GOT3 (cell line): ENCODE measurements at regions not wholly inside any gene's neighbourhood (a gene's known extent, or its start where the extent isn't known, plus 50 kb on each side); places are given as distances from the start of the nearest gene placed in this dataset.

Experiments
- DNase-seq: peaks from one replicate; lab custom pipeline; 2025; ENCODE audit warnings: mixed read lengths; lab: John Stamatoyannopoulos, UW

DNA sequence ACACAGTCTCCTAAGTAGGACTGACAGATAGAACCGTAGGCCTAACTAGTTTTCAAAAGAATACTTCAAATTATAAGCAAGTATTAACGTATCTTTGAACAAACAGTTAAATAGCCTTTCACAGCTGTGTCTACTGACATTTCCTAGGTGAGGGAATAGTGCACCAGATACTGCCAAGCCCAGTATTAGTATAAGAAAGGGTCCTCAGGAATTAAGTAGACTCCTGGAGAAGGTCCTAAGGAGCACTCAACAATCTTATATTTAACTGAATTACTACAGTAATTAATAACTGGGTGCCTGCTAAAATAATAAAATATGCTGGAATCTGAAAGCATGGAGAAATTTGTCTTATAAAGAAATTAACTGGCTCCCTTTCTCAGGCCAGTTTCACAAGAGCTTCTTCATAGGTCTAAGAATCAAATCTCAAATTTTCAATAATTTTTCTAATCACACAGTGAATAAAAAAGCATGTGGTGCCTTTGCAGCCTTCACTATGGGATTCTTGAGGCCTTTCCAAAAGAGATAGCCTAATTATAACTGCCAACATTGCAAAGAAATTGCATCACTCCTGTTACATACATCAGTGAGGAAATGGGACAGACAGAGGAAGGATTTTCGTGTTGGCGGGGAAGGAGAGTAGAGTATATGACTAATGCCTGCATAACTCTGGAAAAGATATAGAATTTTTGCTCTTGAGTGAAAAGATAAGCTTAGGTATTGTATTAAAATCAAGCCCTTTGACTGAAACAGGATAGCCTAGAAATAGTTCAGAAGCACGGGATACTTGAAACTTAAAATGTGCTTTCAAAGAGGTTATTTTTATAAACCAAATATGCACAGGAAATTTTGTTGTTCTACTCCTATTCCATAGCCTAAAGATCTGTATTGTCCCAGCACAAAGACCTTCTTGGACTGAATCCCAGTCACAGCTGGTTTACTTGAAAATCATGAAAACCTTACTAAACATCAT, 228.6 kb upstream of the STK17B start:
- DNase-seq, result no peak

DNA sequence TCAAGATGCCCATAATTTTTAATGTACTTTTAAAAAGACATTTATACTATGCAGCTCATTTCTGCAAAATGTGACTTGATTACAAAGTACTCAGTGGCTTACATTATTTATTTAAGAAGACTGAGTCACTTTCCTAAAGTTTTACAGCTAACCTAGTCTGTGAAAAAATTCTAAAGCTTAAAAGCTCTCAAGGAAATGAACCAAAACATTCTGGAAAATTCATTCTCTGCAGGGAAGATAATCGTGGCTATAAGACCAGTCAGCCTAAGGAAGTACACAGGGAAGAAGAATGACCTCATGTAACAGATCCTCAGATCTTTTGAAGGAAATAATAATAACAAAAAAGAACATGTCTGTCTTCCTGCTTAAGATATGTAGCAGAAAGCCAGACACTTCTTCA, 232.1 kb upstream of the STK17B start:
- no peak for DNase-seq

GRCh38 chr2:196404276-196404675, 232.9 kb upstream of the STK17B start:
- DNase-seq, result no peak

GRCh38 chr2:196407675-196408264, 231.7 kb upstream of the CCDC150 start:
- no peak for DNase-seq

GRCh38 chr2:196409376-196409775, 230.1 kb upstream of the CCDC150 start:
- DNase-seq, result no peak

GRCh38 chr2:196410008-196410407, 229.5 kb upstream of the CCDC150 start:
- DNase-seq, result no peak

- no peak for DNase-seq
These were observed 225.7 kb upstream of the CCDC150 start for GRCh38 chr2:196413821-196414274.

GRCh38 chr2:196415384-196415783, 224.1 kb upstream of the CCDC150 start:
- DNase-seq, result no peak

DNA sequence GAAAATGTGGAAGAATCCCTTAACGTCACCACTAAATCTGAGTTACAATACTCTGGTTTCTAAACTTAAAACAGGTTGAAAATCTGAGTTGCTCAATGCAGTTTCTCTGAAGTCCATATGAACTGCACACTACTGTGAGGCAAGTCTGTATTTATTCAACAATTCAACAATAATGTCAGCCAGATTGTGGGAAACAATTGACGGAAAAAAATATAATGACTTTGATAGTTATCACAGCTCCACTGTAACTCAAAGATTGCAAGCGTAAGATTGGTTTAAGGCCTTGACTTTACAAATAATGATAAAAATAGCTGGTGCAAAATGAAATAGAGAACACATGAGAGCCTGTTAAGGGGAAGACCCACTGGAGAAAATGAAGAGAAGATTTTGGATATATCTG, 219.4 kb upstream of the CCDC150 start:
- no peak for DNase-seq

- DNase-seq, result no peak
These were observed 217.6 kb upstream of the CCDC150 start for GRCh38 chr2:196421880-196422279.

GRCh38 chr2:196422361-196422760, 217.2 kb upstream of the CCDC150 start:
- DNase-seq, result no peak

GRCh38 chr2:196426122-196426521, 213.4 kb upstream of the CCDC150 start:
- DNase-seq, result no peak

DNA sequence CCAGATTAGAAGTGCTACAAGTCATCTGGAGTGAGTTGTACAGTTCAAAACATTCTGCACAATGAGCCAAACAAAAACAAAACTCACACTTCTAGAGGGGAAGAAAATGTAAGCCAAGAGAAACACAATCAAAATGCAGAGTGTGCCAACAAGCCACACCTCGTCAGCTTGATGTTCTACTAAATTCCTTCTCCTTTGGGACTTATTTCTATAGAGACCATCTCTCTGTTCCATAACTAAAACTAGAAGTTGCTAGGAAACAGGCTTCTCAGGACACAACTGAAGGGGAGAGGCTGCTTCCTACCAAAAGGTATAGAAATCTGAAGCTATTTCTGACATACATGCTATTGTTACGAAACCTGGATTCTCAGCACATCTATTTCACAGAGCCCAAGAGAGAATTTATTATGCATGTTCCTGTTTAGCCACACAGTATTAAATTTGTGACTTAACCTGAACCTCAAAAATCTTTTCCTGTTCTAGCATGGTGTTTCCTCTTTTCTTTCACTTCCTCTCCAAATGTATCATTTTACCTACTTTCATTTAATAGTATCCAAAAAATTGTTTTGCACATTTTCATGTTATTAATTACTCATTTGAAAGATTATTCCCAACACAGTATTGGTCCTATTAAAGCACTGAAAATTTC, 211.4 kb upstream of the CCDC150 start:
- no peak for DNase-seq

DNA sequence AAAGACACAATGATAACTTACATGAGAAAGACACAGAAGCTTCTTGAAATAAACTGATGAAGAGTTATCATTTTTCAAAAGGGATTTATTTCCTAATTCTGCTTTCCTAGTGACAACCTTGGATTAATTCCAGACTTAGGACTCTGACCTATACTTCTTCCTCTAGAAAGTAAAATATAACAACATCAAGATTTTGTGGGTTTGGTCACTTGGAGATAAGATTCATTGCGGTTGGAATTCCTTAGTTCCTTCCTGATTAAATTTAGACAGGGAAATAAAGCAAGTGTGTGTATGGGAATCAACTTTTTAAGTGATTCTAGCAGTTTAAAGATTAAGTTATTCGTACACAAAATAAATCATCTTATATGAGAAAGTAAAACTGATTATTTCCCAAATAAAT, 208.4 kb upstream of the CCDC150 start:
- no peak for DNase-seq

- DNase-seq, result no peak
These were observed 207.6 kb upstream of the CCDC150 start for GRCh38 chr2:196431957-196432356.

GRCh38 chr2:196433116-196433515, 206.4 kb upstream of the CCDC150 start:
- DNase-seq, result no peak

- no peak for DNase-seq
These were observed 205.3 kb upstream of the CCDC150 start for GRCh38 chr2:196434217-196434616.

DNA sequence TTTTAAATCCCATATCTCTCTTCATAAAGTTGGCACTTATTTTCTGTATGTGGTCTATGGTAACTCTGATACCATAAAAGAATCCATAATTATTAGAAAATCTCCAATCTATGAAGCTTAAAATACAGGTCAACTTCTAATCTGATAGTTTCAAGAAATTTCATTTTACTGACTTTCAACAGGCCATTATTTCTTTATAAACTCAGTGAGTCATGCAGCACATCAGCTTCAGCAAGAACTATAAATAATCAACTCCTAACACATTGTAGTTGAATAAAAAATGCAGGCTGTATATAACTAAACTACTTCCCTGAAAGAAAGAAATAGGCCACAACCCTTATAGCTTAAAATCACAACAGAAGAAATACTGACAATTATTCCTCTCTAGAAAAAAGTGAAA, 204.3 kb upstream of the CCDC150 start:
- no peak for DNase-seq

GRCh38 chr2:196437626-196438025, 201.9 kb upstream of the CCDC150 start:
- no peak for DNase-seq

DNA sequence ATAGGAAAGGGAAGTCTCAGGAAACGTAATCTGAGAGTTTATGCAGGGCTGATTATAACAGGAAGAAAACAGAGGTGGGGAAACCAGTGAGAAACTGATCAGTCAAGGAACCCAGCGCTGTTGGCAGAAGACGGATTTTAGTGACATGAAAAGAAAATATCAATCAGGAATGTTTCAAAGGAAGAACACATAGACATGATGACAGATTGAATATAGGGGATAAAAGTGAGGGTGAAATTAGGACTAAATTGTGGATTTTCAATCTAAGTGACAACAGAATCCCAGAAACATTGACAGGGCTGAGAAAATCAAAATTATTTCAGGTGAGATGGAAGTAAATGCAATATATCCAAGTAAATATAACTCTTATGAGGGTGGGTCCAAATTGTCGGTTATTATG, 199.8 kb upstream of the CCDC150 start:
- no peak for DNase-seq

- no peak for DNase-seq
These were observed 199.1 kb upstream of the CCDC150 start for GRCh38 chr2:196440413-196440812.

GRCh38 chr2:196441527-196441926, 198.0 kb upstream of the CCDC150 start:
- no peak for DNase-seq

- no peak for DNase-seq
These were observed 197.3 kb upstream of the CCDC150 start for GRCh38 chr2:196442211-196442610.
